ENCODE measurements at regions not wholly inside any gene's neighbourhood (a gene's known extent, or its start where the extent isn't known, plus 50 kb on each side); places are given as distances from the start of the nearest gene placed in this dataset.
A peak's percentile ranks its signal among the peaks of the same experiment; 100 is the strongest.
"Not testable (repeated sequence)": the region's sequence is repeated elsewhere in the genome, so short reads cannot be mapped to it uniquely, and the experiment has no call there.

DNA sequence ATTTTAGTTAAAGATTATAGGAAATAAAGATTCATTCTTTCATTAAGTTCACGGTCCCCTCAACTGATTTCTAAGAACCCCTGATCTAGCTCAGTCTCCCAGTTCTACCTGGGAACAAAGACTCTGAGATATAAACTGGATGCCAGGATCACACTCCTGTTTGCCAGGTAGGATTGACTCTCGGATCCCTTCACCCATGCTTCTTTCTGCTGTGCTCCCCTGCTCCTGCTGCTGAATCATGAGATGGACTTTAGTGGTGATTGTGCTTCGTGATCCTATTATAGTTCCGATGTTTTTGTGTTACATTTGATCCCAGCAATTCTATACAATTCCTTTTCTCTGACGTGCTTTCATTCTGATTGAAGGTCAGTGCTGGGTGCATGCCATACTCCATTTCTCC lies 733.1 kb upstream of the TPTE start:
- H3K27ac ChIP-seq; H3K4me3 ChIP-seq; H3K36me3 ChIP-seq; H3K4me1 ChIP-seq (replicated peaks); DNase-seq (ENCODE audit: low read depth in 1 of 2, low spot score in 2 of 2); H3K27me3 ChIP-seq (replicated peaks); H3K9me3 ChIP-seq (replicated peaks): not testable (repeated sequence)

DNA sequence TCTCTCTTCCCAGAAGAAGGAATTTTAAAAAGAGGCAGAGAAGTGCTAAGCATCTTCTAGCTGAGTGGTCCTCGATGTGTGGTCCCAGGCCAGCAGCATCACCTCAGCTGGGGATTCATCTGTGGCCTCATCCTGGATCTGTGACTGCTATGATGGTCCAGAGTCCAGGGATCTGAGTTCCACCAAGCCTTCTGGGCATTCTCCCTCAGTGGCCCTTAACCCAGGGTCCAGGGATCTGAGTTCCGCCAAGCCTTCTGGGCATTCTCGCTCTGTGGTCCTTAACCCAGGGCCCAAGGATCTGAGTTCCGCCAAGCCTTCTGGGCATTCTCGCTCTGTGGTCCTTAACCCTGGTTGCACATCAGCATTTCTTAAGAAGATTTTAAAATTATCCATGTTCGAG lies 731.0 kb upstream of the TPTE start:
- DNase-seq (ENCODE audit: low read depth in 1 of 2, low spot score in 2 of 2); H3K27me3 ChIP-seq (replicated peaks); H3K4me1 ChIP-seq (replicated peaks); H3K4me3 ChIP-seq; H3K9me3 ChIP-seq (replicated peaks); H3K36me3 ChIP-seq; H3K27ac ChIP-seq: not testable (repeated sequence)

DNA sequence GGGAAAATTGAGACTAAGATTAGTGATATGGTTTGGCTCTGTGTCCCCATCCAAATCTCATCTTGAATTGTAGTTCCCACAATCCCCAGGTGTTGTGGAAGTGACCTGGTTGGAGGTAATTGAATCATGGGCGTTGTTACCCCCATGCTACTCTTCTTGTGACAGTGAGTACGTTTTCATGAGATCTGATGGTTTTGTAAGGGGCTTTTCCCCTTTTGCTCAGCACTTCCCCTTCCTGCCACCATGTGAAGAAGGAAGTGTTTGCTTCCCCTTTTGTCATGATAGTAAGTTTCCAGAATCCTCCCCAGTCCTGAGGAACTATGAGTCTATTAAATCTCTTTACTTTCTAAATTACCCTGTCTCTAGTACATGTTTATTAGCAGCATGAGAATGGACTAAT lies 729.9 kb upstream of the TPTE start:
- not testable (repeated sequence) for H3K27me3 ChIP-seq (replicated peaks); H3K4me3 ChIP-seq; H3K36me3 ChIP-seq; H3K27ac ChIP-seq; DNase-seq (ENCODE audit: low read depth in 1 of 2, low spot score in 2 of 2); H3K9me3 ChIP-seq (replicated peaks); H3K4me1 ChIP-seq (replicated peaks)

DNA sequence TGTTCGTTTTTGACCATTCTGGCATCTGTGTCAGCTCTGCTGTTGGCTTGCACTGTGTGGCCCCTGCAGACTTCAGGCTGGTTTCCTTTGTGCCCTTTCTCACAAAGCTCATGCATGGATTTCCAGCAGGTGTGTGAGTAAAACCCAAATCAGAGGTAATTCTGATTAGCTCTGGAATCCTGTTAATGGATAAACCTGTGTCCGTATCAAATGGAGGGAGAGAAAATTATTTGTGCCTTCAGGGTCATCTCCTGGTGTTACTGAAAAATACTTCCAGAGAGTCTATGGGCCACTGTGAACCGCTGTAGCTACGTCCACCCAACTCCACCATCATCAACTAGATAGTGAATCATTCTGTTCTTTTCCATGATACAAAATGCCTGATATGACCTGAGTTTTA lies 726.1 kb upstream of the TPTE start:
- H3K4me3 ChIP-seq; DNase-seq (ENCODE audit: low read depth in 1 of 2, low spot score in 2 of 2); H3K36me3 ChIP-seq; H3K27ac ChIP-seq; H3K4me1 ChIP-seq (replicated peaks); H3K9me3 ChIP-seq (replicated peaks); H3K27me3 ChIP-seq (replicated peaks): not testable (repeated sequence)

DNA sequence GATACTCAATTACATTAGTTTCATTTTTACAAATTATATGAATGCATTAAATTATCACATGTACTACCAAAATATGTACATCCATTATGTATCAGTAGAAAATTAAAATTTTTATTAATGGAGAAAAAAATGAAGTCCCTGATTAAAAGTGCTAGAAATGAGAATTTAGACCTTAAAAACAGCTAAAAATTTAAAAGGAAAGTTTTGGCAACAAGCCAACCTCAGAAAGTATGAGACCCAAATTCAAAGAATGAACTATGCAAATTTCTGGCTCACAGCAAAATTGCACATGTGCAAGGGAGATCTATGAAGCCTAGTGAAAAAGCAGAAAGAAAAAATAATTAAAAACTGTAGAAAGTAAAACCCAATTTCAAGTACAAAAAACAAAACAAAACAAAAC lies 725.1 kb upstream of the TPTE start:
- H3K27me3 ChIP-seq (replicated peaks); H3K4me3 ChIP-seq; H3K27ac ChIP-seq; H3K9me3 ChIP-seq (replicated peaks); H3K4me1 ChIP-seq (replicated peaks); DNase-seq (ENCODE audit: low read depth in 1 of 2, low spot score in 2 of 2); H3K36me3 ChIP-seq: not testable (repeated sequence)

DNA sequence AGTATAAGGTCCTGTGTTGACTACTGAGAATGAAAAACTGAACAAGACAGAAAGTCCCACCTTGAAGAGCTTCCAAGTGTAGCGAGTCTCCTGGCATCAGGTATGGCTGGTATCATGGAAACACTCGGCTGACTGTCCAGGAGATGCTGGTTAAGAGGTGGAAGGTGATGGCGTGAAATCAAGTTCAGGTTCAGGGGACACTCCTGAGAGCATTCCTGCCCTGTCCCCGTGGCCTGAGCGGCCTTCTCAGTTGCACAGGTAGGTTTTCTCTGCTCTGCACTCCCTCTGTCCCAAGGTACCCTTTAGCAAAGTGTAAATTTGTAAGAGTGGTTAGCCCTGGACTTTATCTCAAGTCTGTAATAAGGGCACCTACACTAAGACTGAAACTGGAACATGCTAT lies 713.7 kb upstream of the TPTE start:
- H3K4me1 ChIP-seq (replicated peaks); DNase-seq (ENCODE audit: low read depth in 1 of 2, low spot score in 2 of 2); H3K9me3 ChIP-seq (replicated peaks); H3K4me3 ChIP-seq; H3K27me3 ChIP-seq (replicated peaks); H3K27ac ChIP-seq; H3K36me3 ChIP-seq: not testable (repeated sequence)

DNA sequence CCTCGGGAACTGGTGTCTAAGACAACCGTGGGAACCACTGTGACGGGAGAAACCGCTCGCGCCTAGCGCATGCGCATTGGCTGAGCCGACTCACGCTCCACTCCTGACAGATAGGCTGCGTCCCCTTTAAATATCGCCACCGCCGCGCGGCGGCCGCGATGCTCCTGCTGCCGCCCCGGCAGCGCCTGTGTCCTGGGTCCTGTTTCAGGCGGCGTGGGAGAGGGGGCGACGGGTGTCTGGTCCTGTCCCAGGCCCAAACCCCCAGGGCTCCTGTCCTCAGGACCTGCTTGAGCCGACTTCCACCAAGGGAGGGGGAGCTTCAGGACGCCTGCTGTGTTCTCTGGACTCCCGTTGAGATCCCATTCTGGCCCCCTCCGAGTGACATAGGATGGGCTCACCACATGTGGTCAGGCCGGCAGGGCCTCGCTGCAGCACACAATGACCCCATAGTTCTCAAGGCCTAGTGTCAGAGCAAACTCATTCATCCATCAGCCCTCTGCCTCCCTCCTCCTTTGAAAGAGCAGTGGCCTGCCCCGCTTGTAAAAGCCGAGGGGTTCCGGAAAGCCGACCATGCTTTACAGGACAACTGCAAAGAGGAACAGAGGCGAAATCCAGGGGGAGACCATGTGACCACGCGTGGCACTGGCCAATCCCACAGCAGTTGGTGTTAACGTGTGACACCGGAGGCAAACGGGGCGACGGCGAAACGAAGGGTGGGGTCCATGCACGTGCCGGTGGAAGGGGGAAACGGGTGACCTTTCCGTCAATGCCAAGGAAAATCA lies 710.0 kb upstream of the TPTE start:
- not testable (repeated sequence) for H3K4me1 ChIP-seq (replicated peaks); H3K27me3 ChIP-seq (replicated peaks); H3K4me3 ChIP-seq; H3K9me3 ChIP-seq (replicated peaks); H3K27ac ChIP-seq; H3K36me3 ChIP-seq
- peak in 1 of 2 experiments; percentile 65 for DNase-seq (ENCODE audit: low read depth in 1 of 2, low spot score in 2 of 2)

DNA sequence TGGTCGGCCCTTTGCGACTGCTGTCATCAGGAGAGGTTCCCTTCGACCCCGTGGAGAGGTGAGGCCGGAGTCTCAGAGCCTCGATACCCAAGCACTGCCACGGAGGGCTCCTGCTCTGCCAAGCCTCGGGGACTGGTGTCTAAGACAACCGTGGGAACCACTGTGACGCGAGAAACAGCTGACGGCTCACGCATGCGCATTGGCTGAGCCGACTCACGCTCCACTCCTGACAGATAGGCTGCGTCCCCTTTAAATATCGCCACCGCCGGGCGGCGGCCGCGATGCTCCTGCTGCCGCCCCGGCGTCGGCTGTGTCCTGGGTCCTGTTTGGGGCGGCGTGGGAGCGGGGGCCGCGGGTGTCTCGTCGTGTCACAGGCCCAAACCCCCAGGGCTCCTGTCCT lies 708.9 kb upstream of the TPTE start:
- H3K4me1 ChIP-seq (replicated peaks); H3K36me3 ChIP-seq; H3K27me3 ChIP-seq (replicated peaks); H3K9me3 ChIP-seq (replicated peaks); H3K27ac ChIP-seq; DNase-seq (ENCODE audit: low read depth in 1 of 2, low spot score in 2 of 2); H3K4me3 ChIP-seq: not testable (repeated sequence)

DNA sequence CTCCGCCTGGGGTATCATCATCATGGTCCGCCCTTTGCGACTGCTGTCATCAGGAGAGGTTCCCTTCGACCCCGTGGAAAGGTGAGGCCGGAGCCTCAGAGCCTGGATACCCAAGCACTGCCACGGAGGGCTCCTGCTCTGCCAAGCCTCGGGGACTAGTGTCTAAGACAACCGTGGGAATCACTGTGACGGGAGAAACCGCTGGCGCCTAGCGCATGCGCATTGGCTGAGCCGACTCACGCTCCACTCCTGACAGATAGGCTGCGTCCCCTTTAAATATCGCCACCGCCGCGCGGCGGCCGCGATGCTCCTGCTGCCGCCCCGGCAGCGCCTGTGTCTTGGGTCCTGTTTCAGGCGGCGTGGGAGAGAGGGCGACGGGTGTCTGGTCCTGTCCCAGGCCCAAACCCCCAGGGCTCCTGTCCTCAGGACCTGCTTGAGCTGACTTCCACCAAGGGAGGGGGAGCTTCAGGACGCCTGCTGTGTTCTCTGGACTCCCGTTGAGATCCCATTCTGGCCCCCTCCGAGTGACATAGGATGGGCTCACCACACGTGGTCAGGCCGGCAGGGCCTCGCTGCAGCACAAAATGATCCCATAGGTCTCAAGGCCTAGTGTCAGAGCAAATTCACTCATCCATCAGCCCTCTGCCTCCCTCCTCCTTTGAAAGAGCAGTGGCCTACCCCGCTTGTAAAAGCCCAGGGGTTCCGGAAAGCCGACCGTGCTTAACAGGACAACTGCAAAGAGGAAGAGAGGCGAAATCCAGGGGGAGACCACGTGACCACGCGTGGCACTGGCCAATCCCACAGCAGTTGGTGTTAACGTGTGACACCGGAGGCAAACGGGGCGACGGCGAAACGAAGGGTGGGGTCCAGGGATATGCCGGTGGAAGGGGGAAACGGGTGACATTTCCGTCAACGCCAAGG lies 707.2 kb upstream of the TPTE start:
- DNase-seq (ENCODE audit: low read depth in 1 of 2, low spot score in 2 of 2); H3K27me3 ChIP-seq (replicated peaks); H3K4me3 ChIP-seq; H3K36me3 ChIP-seq; H3K27ac ChIP-seq; H3K4me1 ChIP-seq (replicated peaks); H3K9me3 ChIP-seq (replicated peaks): not testable (repeated sequence)

DNA sequence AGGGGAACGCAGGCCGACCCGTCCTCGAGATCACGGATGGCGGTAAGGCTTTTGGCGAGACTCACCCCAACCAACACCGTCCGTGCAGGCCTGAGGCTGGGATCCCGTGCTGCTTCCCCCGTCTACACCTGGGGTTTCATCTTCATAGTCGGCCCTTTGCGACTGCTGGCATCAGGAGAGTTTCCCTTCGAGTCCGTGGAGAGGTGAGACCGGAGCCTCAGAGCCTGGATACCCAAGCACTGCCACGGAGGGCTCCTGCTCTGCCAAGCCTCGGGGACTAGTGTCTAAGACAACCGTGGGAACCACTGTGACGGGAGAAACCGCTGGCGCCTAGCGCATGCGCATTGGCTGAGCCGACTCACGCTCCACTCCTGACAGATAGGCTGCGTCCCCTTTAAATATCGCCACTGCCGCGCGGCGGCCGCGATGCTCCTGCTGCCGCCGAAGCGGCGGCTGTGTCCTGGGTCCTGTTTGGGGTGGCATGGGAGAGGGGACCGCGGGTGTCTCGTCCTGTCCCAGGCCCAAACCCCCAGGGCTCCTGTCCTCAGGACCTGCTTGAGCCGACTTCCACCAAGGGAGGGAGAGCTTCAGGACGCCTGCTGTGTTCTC lies 706.1 kb upstream of the TPTE start:
- H3K4me1 ChIP-seq (replicated peaks); H3K9me3 ChIP-seq (replicated peaks); H3K27me3 ChIP-seq (replicated peaks); H3K4me3 ChIP-seq; H3K27ac ChIP-seq; DNase-seq (ENCODE audit: low read depth in 1 of 2, low spot score in 2 of 2); H3K36me3 ChIP-seq: not testable (repeated sequence)

DNA sequence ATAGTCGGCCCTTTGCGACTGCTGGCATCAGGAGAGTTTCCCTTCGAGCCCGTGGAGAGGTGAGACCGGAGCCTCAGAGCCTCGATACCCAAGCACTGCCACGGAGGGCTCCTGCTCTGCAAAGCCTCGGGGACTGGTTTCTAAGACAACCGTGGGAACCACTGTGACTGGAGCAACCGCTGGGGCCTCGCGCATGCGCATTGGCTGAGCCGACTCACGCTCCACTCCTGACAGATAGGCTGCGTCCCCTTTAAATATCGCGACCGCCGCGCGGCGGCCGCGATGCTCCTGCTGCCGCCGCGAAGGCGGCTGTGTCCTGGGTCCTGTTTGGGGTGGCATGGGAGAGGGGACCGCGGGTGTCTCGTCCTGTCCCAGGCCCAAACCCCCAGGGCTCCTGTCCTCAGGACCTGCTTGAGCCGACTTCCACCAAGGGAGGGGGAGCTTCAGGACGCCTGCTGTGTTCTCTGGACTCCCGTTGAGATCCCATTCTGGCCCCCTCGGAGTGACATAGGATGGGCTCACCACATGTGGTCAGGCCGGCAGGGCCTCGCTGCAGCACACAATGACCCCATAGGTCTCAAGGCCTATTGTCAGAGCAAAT lies 704.5 kb upstream of the TPTE start:
- not testable (repeated sequence) for H3K27me3 ChIP-seq (replicated peaks); H3K27ac ChIP-seq; H3K4me3 ChIP-seq; H3K9me3 ChIP-seq (replicated peaks); DNase-seq (ENCODE audit: low read depth in 1 of 2, low spot score in 2 of 2); H3K4me1 ChIP-seq (replicated peaks); H3K36me3 ChIP-seq

DNA sequence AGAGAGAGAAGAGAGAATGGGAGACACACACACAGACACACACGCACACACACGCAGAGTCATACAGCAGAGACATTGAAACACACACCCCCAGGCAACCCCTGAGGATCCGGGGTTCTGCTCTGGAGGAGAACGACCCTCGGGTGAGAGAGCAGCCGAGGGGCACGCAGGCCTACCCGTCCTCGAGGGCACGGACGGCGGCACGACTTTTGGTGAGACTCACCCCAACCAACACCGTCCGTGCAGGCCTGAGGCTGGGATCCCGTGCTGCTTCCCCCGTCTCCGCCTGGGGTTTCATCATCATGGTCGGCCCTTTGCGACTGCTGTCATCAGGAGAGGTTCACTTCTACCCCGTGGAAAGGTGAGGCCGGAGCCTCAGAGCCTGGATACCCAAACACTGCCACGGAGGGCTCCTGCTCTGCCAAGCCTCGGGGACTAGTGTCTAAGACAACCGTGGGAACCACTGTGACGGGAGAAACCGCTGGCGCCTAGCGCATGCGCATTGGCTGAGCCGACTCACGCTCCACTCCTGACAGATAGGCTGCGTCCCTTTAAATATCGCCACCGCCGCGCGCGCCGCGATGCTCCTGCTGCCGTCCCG lies 703.4 kb upstream of the TPTE start:
- not testable (repeated sequence) for H3K36me3 ChIP-seq; H3K27ac ChIP-seq; H3K4me1 ChIP-seq (replicated peaks); H3K4me3 ChIP-seq; DNase-seq (ENCODE audit: low read depth in 1 of 2, low spot score in 2 of 2); H3K9me3 ChIP-seq (replicated peaks); H3K27me3 ChIP-seq (replicated peaks)

DNA sequence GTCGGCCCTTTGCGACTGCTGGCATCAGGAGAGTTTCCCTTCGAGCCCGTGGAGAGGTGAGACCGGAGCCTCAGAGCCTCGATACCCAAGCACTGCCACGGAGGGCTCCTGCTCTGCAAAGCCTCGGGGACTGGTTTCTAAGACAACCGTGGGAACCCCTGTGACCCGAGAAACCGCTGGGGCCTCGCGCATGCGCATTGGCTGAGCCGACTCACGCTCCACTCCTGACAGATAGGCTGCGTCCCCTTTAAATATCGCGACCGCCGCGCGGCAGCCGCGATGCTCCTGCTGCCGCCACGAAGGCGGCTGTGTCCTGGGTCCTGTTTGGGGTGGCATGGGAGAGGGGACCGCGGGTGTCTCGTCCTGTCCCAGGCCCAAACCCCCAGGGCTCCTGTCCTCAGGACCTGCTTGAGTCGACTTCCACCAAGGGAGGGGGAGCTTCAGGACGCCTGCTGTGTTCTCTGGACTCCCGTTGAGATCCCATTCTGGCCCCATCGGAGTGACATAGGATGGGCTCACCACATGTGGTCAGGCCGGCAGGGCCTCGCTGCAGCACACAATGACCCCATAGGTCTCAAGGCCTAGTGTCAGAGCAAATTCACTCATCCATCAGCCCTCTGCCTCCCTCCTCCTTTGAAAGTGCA lies 701.7 kb upstream of the TPTE start:
- H3K4me3 ChIP-seq; H3K36me3 ChIP-seq; H3K27ac ChIP-seq; H3K27me3 ChIP-seq (replicated peaks); H3K9me3 ChIP-seq (replicated peaks); DNase-seq (ENCODE audit: low read depth in 1 of 2, low spot score in 2 of 2); H3K4me1 ChIP-seq (replicated peaks): not testable (repeated sequence)

All from SJSA1 (cell line).